MM.1S (cell line): ENCODE measurements at regions not wholly inside any gene's neighbourhood (a gene's known extent, or its start where the extent isn't known, plus 50 kb on each side); places are given as distances from the start of the nearest gene placed in this dataset.

Source experiments
- DNase-seq: peaks from one replicate; pipeline ENCODE4 v3.0.0-alpha.2; 2015
- H2AFZ ChIP-seq: fragments of 300-600 bp; sonication (generic); 2 replicates; pipeline ENCODE4 v1.6.0; 2016; ENCODE audit warnings: antibody characterized with exemption, low read length
- H3F3A ChIP-seq: fragments of 300-600 bp; sonication (generic); 2 replicates; pipeline ENCODE4 v1.6.1; 2016; ENCODE audit warnings: mild to moderate bottlenecking, antibody characterized with exemption, low read length, moderate library complexity, mixed read lengths; ENCODE audit not compliant: insufficient read depth
- H3K27ac ChIP-seq: fragments of 300-600 bp; sonication (generic); 2 replicates; pipeline ENCODE4 v1.5.1; 2016; ENCODE audit warnings: mild to moderate bottlenecking, low read length
- H3K27me3 ChIP-seq: fragments of 300-600 bp; sonication (generic); replicated peaks from 2 replicates; pipeline ENCODE4 v1.6.0; 2016; ENCODE audit warnings: low read length; ENCODE audit not compliant: insufficient read depth
- H3K36me3 ChIP-seq: fragments of 300-600 bp; sonication (generic); replicated peaks from 2 replicates; pipeline ENCODE4 v1.6.1; 2016; ENCODE audit warnings: mild to moderate bottlenecking, low read length, mixed read lengths; ENCODE audit not compliant: insufficient read depth
- H3K4me1 ChIP-seq: fragments of 300-600 bp; sonication (generic); 2 replicates; pipeline ENCODE4 v1.6.1; 2016; ENCODE audit warnings: low read length, mixed read lengths
- H3K4me2 ChIP-seq: fragments of 300-600 bp; sonication (generic); 2 replicates; pipeline ENCODE4 v1.6.0; 2016; ENCODE audit warnings: low read depth, low read length
- H3K4me3 ChIP-seq: fragments of 300-600 bp; sonication (generic); 2 replicates; pipeline ENCODE4 v1.5.1; 2016; ENCODE audit warnings: low read length, mixed read lengths
- H3K79me2 ChIP-seq: fragments of 300-600 bp; sonication (generic); 2 replicates; pipeline ENCODE4 v1.6.1; 2016; ENCODE audit warnings: mixed run types, low read length, mixed read lengths
- H3K9ac ChIP-seq: fragments of 300-600 bp; sonication (generic); 2 replicates; pipeline ENCODE4 v1.6.1; 2016; ENCODE audit warnings: low read length, mixed read lengths
- H3K9me2 ChIP-seq: fragments of 300-600 bp; sonication (generic); replicated peaks from 2 replicates; pipeline ENCODE4 v1.6.1; 2016; ENCODE audit warnings: mild to moderate bottlenecking, low read length, mixed read lengths; ENCODE audit not compliant: insufficient read depth
- H3K9me3 ChIP-seq: fragments of 300-600 bp; sonication (generic); replicated peaks from 2 replicates; pipeline ENCODE4 v1.6.1; 2016; ENCODE audit warnings: mild to moderate bottlenecking, low read length, mixed read lengths; ENCODE audit not compliant: insufficient read depth
- H4K20me1 ChIP-seq: fragments of 300-600 bp; sonication (generic); 2 replicates; pipeline ENCODE4 v1.6.1; 2016; ENCODE audit warnings: mild to moderate bottlenecking, low read length, moderate library complexity, mixed read lengths; ENCODE audit not compliant: insufficient read depth
- CTCF ChIP-seq: fragments of 300-600 bp; sonication (generic); IDR thresholded peaks from 2 replicates; pipeline ENCODE4 v1.5.1; 2016; ENCODE audit warnings: antibody characterized with exemption, low read length, mixed read lengths
- EZH2 ChIP-seq: fragments of 300-600 bp; sonication (generic); optimal IDR thresholded peaks from 2 replicates; pipeline ENCODE3; 2017; ENCODE audit warnings: low read depth, mild to moderate bottlenecking, antibody characterized with exemption, low read length, mixed read lengths
- EZH2phosphoT487 ChIP-seq: fragments of 300-600 bp; sonication (generic); IDR thresholded peaks from 2 replicates; pipeline ENCODE4 v1.6.1; 2018; ENCODE audit warnings: antibody characterized with exemption, low read length

GRCh38 chr2:134120733-134121630, 132.9 kb upstream of the MGAT5 start:
- Histone ChIP-seq H3K9me2 (no peaks in the 10 kb centered on the region), H3K4me1 (peaks cover 60% of the 10 kb centered on the region), H3K4me2 (peak overlapping the region; percentile 88), H3K27ac (peak overlapping the region; percentile 88; the same call in 1 of the 2 replicates), H3K79me2 (peaks cover 65% of the 10 kb centered on the region), H3K27me3 (no peaks in the 10 kb centered on the region), H3K4me3 (peak overlapping the region; percentile 92), H4K20me1 (peaks cover 21% of the 10 kb centered on the region), H3K9ac (peak overlapping the region; percentile 97), H2AFZ (peak overlapping the region; percentile 25; the same call in 1 of the 2 replicates), H3K9me3 (no peaks in the 10 kb centered on the region), H3K36me3 (0 out of 2 replicates have a peak, but pooled peaks cover 2% of the 10 kb centered on the region), H3F3A (peaks cover 39% of the 10 kb centered on the region)
- DNase-seq, result peak; percentile 71
- TF ChIP-seq CTCF, result no peak
- no peak for TF ChIP-seq EZH2phosphoT487
- no peak for TF ChIP-seq EZH2

- no peak overlapping the region; the same call in 1 of the 2 replicates for H3K9ac ChIP-seq
- peaks cover 71% of the 10 kb centered on the region for H3K4me1 ChIP-seq
- no peak for TF ChIP-seq EZH2
- TF ChIP-seq CTCF, result peak; percentile 39
- TF ChIP-seq EZH2phosphoT487, result no peak
- peaks cover 81% of the 10 kb centered on the region for H3K79me2 ChIP-seq
- peaks cover 47% of the 10 kb centered on the region for H3F3A ChIP-seq
- DNase-seq, result peak; percentile 57
- no peak overlapping the region for H2AFZ ChIP-seq
- H3K36me3 ChIP-seq, result 0 out of 2 replicates have a peak, but pooled peaks cover 4% of the 10 kb centered on the region
- peak overlapping the region; percentile 5; the same call in 1 of the 2 replicates for H3K4me3 ChIP-seq
- peaks cover 25% of the 10 kb centered on the region for H4K20me1 ChIP-seq
- H3K4me2 ChIP-seq, result peak overlapping the region; percentile 88
- no peaks in the 10 kb centered on the region for H3K9me3 ChIP-seq
- no peaks in the 10 kb centered on the region for H3K27me3 ChIP-seq
- H3K27ac ChIP-seq, result peak overlapping the region; percentile 26; the same call in 1 of the 2 replicates
- no peaks in the 10 kb centered on the region for H3K9me2 ChIP-seq
These were observed 131.3 kb upstream of the MGAT5 start for GRCh38 chr2:134122610-134123009.

- Histone ChIP-seq H3K9me3 (no peaks in the 10 kb centered on the region), H3K9ac (no peak overlapping the region; the same call in 1 of the 2 replicates), H3F3A (peaks cover 49% of the 10 kb centered on the region), H2AFZ (no peak overlapping the region), H3K4me3 (peak overlapping the region; percentile 5; the same call in 1 of the 2 replicates), H3K27ac (peak overlapping the region; percentile 27; the same call in 1 of the 2 replicates), H3K36me3 (0 out of 2 replicates have a peak, but pooled peaks cover 4% of the 10 kb centered on the region), H3K9me2 (no peaks in the 10 kb centered on the region), H3K27me3 (no peaks in the 10 kb centered on the region), H4K20me1 (peaks cover 25% of the 10 kb centered on the region), H3K4me1 (peaks cover 75% of the 10 kb centered on the region), H3K4me2 (peak overlapping the region; percentile 88), H3K79me2 (peaks cover 88% of the 10 kb centered on the region)
- DNase-seq, result no peak
- no peak for TF ChIP-seq EZH2phosphoT487
- no peak for TF ChIP-seq CTCF
- no peak for TF ChIP-seq EZH2
These were observed 130.5 kb upstream of the MGAT5 start for GRCh38 chr2:134123332-134123731.
